Erythroblast (primary cell): ENCODE measurements at regions not wholly inside any gene's neighbourhood (a gene's known extent, or its start where the extent isn't known, plus 50 kb on each side); places are given as distances from the start of the nearest gene placed in this dataset.

Source experiments
- DNase-seq, 2 experiments: peaks; one replicate each; lab custom pipeline; 2025; lab: John Stamatoyannopoulos, UW
- GATA1 ChIP-seq: IDR thresholded peaks from 2 replicates; pipeline ENCODE4 v1.6.1; 2011; ENCODE audit warnings: low read depth, mild to moderate bottlenecking, control low read depth, low read length, moderate library complexity
- POLR2A ChIP-seq: IDR thresholded peaks from 2 replicates; pipeline ENCODE4 v1.6.1; 2011; ENCODE audit warnings: mild to moderate bottlenecking, low read length

DNA sequence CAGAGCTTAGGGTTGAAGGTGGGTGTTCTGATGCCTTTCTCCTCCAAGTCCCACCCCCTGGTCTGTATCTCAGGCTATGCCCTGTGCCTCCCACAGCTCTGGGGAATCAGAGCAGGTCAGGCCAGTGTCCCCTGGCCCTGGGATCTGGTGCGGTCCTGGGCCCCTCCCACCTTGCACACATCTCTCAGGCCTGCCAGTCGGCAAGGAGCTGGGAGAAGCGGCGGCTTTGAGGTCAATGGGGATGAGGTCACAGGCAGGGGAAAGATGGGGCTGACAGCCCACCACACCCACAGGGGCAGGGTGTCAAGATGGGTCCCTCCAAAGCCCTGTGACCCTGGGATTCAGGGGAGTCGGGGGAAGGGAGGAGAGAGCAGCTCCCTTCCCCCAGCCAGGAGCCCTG is 65.4 kb upstream of the CASZ1 start:
- no peak for DNase-seq
- TF ChIP-seq POLR2A (no peak), GATA1 (no peak)

DNA sequence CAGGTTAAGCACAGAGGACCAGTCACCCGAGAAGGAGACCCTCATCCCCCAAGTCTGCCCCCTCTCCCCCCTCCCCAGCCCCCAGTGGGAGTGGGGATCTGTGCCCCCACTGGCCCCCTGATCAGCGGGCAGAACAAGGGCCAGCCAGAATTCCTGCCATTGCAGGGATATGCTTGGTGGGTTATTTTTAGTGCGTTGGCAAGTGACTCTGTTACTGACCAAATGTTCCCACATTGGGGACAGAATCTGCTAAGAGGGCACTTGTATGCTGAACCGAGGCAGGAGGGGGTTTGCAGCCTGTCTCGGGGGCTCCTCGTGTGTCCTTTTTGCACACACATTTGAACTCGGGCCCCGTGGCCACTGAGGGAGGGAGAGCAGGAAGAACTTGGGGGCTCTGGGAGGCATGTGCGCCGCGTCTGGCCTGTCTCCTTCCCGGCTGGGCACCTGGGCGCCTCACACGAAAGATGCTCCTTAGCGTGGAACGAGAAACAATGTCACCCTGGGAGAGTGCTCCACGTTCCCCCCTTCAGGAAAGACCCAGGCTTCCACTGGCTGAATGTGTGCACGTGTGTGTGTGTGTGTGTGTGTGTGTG is 66.4 kb upstream of the CASZ1 start:
- TF ChIP-seq GATA1 (no peak), POLR2A (no peak)
- no peak for DNase-seq

DNA sequence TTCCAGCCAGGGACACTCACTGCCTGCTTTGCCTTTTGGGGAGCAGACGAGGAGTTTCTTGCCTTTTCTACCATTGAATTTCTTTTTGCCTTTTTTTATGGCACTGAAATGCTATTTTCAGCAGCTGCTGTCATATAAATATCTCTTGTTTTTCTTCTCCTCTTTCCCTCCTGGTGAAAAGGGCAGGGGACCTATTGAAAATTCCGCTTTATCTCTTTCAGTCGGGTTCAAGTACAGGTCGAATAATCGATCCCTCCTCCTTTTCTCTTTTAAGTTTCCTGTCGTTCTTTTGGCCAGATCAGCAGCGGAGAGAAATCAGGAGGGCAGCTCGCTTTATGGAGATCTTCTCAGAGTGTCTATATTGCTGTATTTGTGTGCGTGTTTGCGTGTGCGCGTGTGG is 67.4 kb upstream of the CASZ1 start:
- DNase-seq: no peak
- TF ChIP-seq GATA1 (no peak), POLR2A (no peak)

DNA sequence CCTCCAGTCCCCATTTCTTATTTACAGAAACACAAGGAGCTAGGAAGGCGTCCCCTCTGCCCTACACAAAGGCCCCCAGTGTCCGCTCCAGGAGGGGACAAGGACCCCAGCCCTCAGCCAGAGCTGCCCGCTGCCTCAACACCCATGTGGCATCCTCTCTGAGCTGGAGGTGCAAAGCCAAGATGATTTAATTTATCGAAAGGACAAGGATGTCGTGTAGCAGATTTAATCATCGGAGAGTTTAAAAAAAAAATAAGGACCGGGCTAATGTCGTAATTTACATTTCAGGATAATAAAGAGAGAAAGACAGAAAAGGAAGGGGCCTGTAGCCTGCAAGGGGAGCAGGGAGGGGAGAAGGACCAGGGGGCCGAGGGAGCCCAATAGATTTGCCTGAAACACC is 68.3 kb upstream of the CASZ1 start:
- TF ChIP-seq POLR2A: no peak
- no peak for TF ChIP-seq GATA1
- DNase-seq: no peak

DNA sequence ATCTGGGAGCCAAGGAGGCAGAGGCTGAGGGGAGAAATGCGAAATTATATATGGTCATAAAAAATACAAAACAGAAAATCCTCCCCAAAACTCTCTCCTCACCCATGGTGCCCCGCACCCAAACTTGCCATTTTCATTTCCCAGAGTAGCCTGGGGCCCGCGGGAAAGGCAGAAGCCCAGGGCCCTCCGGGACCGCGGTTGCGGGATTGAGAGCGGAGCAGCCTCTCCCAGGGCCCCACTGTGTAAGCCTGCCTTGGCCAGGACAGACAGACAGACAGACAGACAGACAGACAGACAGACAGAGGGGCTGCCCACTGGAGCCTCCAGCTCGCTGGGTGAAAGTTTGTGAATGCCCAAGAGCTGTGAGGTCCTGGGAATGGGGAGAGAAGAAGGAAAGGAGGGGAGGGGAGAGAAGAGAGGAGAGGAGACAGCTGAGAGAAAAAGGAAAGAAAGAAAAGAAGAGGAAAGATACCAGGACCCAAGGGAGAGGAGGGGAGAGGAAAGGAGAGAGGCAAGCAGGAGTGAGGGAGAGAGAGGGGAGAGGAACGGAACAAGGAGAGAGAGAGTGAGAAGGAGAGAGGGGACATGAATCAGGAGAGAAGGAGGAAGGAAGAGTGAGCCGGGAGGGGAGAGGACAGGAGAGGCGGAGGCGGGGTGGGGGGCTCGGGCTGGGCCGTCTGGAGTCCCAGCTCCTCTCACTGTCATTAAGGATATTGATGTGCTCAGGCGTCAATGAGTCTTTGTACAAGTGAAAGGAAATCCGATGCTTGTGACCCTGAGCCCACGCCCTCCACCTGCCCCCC is 69.3 kb upstream of the CASZ1 start:
- DNase-seq: no peak
- TF ChIP-seq POLR2A (no peak), GATA1 (no peak)

DNA sequence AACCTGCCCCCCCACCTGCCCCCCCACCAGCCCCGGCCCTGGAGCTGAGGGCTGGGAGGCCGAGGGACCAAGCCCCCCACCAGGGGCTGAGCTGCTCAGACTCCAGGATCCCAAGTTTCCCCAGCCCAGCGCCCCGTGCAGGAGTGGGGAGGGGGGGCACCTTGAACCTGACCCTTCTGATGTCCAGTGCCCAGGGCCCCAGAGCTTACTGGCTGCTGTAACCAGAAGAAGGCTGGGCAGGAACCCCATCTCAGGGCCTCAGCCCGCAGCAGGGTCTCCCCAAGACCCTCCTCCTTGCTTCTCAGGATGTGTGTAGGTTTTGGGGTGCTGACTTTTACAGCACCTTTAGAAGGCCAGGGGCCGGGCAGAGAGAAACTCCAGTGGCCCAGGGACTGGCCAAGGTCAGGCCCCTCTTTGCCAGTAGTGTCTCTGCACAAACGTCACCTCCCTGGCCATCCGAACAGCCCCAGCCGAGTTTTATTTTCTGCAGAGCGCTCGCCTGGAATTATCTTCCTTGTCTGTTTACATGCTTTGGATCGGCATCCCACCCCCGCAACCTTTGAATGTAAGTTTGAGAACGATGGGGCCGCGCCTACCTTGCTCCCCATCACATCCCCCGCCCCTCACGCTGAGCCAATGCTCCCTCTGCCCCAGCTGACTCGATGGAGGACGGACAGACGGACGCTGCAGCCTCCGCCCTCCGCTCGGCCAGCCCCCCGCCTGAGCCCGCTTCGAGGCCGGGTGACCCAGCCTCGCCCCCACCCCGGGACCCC is 70.1 kb upstream of the CASZ1 start:
- TF ChIP-seq POLR2A (no peak), GATA1 (no peak)
- DNase-seq: no peak

DNA sequence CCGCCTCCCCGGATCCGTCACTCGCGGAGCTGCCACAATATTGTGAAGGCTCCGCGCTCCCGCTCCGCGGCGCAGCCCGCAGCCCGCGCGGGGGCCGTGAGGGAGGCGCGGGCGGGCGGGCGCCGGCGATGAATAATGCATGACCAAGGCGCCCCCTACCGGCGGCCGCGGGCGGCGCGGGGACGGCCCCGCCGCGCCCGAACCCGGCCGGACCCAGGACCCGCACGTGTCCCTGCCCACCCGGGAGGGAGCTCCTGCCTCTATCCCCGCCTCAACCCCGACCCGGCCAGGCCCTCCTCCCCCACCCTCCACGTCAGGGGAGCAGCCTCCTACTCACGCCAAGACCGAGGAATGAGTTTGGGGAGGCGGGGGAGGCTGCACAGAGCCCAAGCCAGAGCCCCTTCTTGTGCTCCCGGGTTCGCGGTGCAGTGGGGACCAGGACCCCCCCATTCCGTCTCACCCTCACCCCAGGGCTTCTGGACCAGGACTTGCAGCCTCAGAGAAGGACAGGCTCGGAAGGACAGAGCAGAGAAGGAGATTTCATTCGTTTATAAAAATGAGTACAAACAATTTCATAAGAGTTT is 70.8 kb upstream of the CASZ1 start:
- TF ChIP-seq GATA1 (no peak), POLR2A (no peak)
- peak; percentile 41 to 59 for DNase-seq

DNA sequence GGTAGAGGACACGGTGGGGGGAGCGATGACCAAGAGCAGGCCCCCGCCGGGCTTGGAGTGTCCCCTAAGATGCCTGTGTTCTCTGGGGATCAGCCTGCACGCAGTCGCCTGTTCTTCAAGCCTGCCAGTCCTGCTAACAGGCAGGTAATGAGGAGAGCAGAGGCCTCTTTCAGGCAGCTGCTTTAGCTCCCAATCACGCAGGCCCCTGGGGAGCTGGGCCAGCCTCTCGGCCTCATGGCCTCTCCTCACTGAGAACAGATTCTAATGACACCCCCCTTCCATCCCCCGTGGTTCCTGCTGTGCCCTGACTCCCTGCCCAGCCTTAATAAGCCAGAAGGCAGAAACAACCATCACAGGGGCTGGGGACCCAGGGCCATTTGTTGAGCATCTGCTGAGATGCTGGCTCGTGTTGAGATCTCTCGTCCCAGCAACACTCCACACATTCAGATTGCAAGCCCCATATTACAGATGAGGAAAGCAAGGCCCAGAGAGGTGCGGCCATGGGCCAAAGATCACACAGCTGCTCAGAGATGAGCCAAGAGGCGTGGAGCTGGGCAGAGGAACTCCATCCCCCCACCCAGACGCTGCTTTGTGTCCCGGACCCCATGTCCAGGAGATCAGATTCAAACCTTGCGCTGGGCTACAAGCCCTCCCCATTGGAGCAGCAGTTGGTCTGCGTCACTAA is 71.6 kb upstream of the CASZ1 start:
- TF ChIP-seq GATA1 (no peak), POLR2A (no peak)
- no peak for DNase-seq

DNA sequence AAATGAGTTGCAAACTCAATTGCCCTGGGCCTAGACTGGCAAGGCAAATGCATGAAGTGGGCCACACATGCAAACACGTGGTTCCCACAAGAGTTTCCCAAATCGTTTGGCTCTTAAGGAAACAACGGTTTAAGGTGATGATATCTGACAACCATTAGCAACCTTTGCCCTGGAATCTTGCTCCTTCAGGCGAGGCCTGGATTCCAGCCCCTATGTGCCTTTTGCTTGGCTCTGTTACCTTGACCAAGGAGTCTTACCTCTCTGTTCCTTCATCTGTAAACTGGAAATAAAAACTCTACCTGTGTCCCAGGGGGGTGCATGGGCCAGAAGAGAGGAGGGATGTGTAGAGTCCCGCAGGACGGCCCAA is 72.1 kb upstream of the CASZ1 start:
- TF ChIP-seq POLR2A (no peak), GATA1 (no peak)
- DNase-seq: no peak

DNA sequence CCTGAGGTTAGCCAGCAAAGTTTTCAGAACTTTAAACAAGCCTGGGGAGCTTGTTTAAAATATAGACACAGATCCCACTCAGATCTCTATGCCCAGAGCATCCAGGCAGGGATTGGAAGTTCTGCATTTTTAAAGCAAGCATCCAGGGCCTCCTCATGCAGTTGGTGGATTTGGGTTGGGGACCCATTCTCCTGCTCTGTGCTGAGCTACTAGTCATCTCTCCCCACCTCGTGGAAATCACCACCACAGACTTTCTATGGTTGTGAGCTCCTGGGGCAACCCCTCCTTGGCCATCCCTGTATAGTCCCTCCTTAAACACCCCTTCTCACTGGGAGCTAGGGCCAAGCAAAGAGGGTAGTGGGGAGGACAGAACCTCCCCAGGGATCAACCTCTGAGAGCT is 73.5 kb upstream of the CASZ1 start:
- DNase-seq: no peak
- TF ChIP-seq POLR2A (no peak), GATA1 (no peak)

DNA sequence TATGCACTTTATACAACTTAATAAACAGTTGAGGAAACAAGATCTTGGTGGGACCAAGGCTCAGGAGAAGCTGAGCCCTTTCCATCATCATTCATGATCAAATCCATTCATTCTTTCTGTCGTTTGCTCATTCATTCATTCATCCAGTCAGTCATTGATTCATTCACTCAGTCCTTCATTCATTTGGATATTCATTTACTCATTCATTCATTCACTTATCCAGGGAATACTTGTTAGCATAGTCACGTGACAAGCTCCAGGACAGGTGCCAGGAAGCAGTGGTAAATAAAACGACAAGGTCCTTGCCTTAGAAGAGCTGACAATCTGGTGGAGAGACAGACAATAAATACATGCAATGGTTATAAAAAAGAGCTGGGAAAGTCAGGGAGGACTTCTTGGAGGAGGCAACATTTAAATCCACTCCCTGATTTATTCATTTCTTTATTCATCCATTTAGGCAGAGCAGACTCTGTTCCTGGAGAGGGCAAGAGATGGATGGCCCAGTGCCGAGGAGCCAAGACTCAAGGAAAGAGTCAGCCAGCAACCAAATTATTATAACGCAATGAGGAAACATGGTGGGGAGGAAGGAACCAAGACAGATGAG is 74.1 kb upstream of the CASZ1 start:
- DNase-seq: no peak
- TF ChIP-seq POLR2A: no peak
- no peak for TF ChIP-seq GATA1

DNA sequence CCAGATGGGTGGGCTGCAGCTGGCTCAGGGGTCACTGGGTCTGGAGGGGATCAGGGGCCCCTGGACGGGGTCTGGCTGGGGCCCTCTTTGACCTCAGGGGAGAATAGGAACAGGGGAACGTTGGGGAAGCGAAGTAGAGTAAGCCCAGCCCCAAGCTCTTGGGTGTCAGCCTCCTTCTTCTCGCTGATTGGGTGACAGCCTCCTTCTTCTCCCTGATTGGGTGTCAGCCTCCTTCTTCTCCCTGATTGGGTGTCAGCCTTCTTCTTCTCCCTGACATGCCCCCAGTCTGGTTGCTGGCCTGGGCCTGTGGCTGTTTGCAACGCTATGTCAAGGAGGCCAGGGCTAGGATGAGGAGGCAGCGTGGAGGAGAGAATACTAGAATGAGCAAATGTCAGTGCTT is 76.7 kb upstream of the CASZ1 start:
- TF ChIP-seq POLR2A (no peak), GATA1 (no peak)
- no peak for DNase-seq

DNA sequence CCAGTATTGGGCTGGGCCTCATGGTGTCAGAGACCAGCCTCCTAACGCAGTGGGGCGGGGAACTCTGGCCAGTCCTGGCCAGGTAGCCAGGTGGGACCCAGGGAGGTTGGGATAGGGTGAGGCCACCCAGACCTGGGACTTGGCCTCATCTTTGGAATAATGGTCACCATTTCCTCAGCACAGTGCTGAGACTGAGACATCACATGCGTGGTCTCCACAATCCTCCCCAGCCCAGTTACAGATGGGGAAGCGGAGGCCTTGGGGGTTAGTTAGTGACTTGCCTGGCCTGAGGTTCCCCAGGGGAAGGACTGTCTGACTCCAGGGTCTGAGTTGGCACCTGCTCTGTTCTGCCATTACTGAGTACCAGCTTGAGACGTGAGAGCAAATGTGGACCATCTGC is 77.9 kb upstream of the CASZ1 start:
- DNase-seq: no peak
- TF ChIP-seq POLR2A: no peak
- no peak for TF ChIP-seq GATA1

DNA sequence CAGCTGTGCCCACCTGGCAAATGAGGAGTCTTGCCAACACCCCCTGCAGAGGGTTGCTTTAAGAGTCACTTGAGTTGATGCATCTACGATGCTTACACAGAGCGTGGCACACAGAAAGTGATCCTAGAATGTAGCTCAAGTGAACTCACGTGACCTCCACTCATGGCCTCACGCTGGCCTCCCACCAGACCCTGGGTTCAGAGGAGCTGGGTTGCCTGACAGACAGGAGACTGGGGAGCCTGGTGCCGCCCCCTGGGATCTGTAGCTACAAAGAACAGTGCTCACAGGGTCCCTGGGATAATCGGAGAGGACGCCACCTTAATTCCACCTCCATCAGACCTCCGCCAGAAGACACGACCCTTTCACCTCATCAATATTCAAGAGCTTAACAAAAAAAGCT is 81.4 kb upstream of the CASZ1 start:
- TF ChIP-seq GATA1 (no peak), POLR2A (no peak)
- DNase-seq: no peak
